Activated T-cell treated with anti-CD3 and anti-CD28 coated beads, Interleukin-2, amount 50 U/mL, for 24 hours (primary cell): ENCODE measurements at regions not wholly inside any gene's neighbourhood (a gene's known extent, or its start where the extent isn't known, plus 50 kb on each side); places are given as distances from the start of the nearest gene placed in this dataset.
"Not testable (repeated sequence)": the region's sequence is repeated elsewhere in the genome, so short reads cannot be mapped to it uniquely, and the experiment has no call there.

Experiments used
- DNase-seq: peaks from one replicate; pipeline ENCODE4 v3.0.0-alpha.2; 2020
- H3K27ac Mint-ChIP-seq: 2 replicates; pipeline ENCODE4 v1.8.0; 2020; ENCODE audit warnings: mild to moderate bottlenecking, mixed read lengths
- H3K27me3 Mint-ChIP-seq: 2 replicates; pipeline ENCODE4 v1.8.0; 2020; ENCODE audit warnings: mixed read lengths
- H3K36me3 Mint-ChIP-seq: 2 replicates; pipeline ENCODE4 v1.8.0; 2020; ENCODE audit warnings: low read depth, mixed read lengths
- H3K4me1 Mint-ChIP-seq: 2 replicates; pipeline ENCODE4 v1.8.0; 2020; ENCODE audit warnings: low read depth, mixed read lengths
- H3K4me3 Mint-ChIP-seq: 2 replicates; pipeline ENCODE4 v1.8.0; 2020; ENCODE audit warnings: mild to moderate bottlenecking, moderate library complexity, mixed read lengths
- H3K9me3 Mint-ChIP-seq: 2 replicates; pipeline ENCODE4 v1.8.0; 2020; ENCODE audit warnings: mixed read lengths

- Mint-ChIP-seq H3K27ac (no peak overlapping the region), H3K4me1 (peaks cover 15% of the 10 kb centered on the region), H3K4me3 (no peak overlapping the region), H3K27me3 (no peaks in the 10 kb centered on the region), H3K36me3 (no peaks in the 10 kb centered on the region), H3K9me3 (no peaks in the 10 kb centered on the region)
- DNase-seq, result no peak
These were observed 145.3 kb upstream of the LPP start for GRCh38 chr3:188008582-188009213.

- no peak overlapping the region for H3K27ac Mint-ChIP-seq
- no peaks in the 10 kb centered on the region for H3K9me3 Mint-ChIP-seq
These were observed 143.5 kb upstream of the LPP start for GRCh38 chr3:188010478-188010877.

GRCh38 chr3:188019727-188020126 lies 134.2 kb upstream of the LPP start:
- no peaks in the 10 kb centered on the region for H3K9me3 Mint-ChIP-seq
- no peaks in the 10 kb centered on the region for H3K36me3 Mint-ChIP-seq
- no peak overlapping the region for H3K27ac Mint-ChIP-seq
- DNase-seq, result no peak
- H3K4me1 Mint-ChIP-seq, result peaks cover 4% of the 10 kb centered on the region
- no peaks in the 10 kb centered on the region for H3K27me3 Mint-ChIP-seq
- no peak overlapping the region for H3K4me3 Mint-ChIP-seq

More at GRCh38 chr3:188010478-188010877, 143.5 kb upstream of the LPP start:
- Mint-ChIP-seq H3K4me1 (peaks cover 15% of the 10 kb centered on the region), H3K4me3 (no peak overlapping the region), H3K36me3 (no peaks in the 10 kb centered on the region), H3K27me3 (no peaks in the 10 kb centered on the region)
- no peak for DNase-seq

GRCh38 chr3:188021041-188021440 lies 132.9 kb upstream of the LPP start:
- H3K27me3 Mint-ChIP-seq, result no peaks in the 10 kb centered on the region
- DNase-seq, result no peak
- peaks cover 4% of the 10 kb centered on the region for H3K4me1 Mint-ChIP-seq
- H3K36me3 Mint-ChIP-seq, result no peaks in the 10 kb centered on the region
- H3K27ac Mint-ChIP-seq, result no peak overlapping the region
- no peaks in the 10 kb centered on the region for H3K9me3 Mint-ChIP-seq
- H3K4me3 Mint-ChIP-seq, result no peak overlapping the region

GRCh38 chr3:188021502-188022040 lies 132.4 kb upstream of the LPP start:
- no peaks in the 10 kb centered on the region for H3K27me3 Mint-ChIP-seq
- no peaks in the 10 kb centered on the region for H3K9me3 Mint-ChIP-seq
- H3K4me1 Mint-ChIP-seq, result peaks cover 4% of the 10 kb centered on the region
- no peak overlapping the region for H3K27ac Mint-ChIP-seq
- DNase-seq, result no peak
- H3K36me3 Mint-ChIP-seq, result no peaks in the 10 kb centered on the region
- H3K4me3 Mint-ChIP-seq, result no peak overlapping the region

- DNase-seq, H3K4me1 Mint-ChIP-seq, H3K27me3 Mint-ChIP-seq, H3K27ac Mint-ChIP-seq, H3K9me3 Mint-ChIP-seq, H3K36me3 Mint-ChIP-seq, H3K4me3 Mint-ChIP-seq: not testable (repeated sequence)
These were observed 131.1 kb upstream of the LPP start for GRCh38 chr3:188022902-188023301.

GRCh38 chr3:188025555-188025954 lies 128.4 kb upstream of the LPP start:
- H3K27ac Mint-ChIP-seq, result no peak overlapping the region
- no peaks in the 10 kb centered on the region for H3K9me3 Mint-ChIP-seq
- DNase-seq, result no peak
- no peaks in the 10 kb centered on the region for H3K36me3 Mint-ChIP-seq
- no peak overlapping the region for H3K4me3 Mint-ChIP-seq
- H3K27me3 Mint-ChIP-seq, result no peaks in the 10 kb centered on the region
- H3K4me1 Mint-ChIP-seq, result peaks cover 4% of the 10 kb centered on the region

- peaks cover 2% of the 10 kb centered on the region for H3K4me1 Mint-ChIP-seq
- H3K36me3 Mint-ChIP-seq, result no peaks in the 10 kb centered on the region
- no peaks in the 10 kb centered on the region for H3K27me3 Mint-ChIP-seq
- H3K4me3 Mint-ChIP-seq, result no peak overlapping the region
- no peak for DNase-seq
- no peaks in the 10 kb centered on the region for H3K9me3 Mint-ChIP-seq
- no peak overlapping the region for H3K27ac Mint-ChIP-seq
These were observed 127.6 kb upstream of the LPP start for GRCh38 chr3:188026191-188026968.

- Mint-ChIP-seq H3K27me3 (no peaks in the 10 kb centered on the region), H3K36me3 (no peaks in the 10 kb centered on the region), H3K4me1 (peaks cover 6% of the 10 kb centered on the region), H3K27ac (no peak overlapping the region), H3K4me3 (no peak overlapping the region), H3K9me3 (peaks cover 4% of the 10 kb centered on the region)
- DNase-seq, result no peak
These were observed 122.8 kb upstream of the LPP start for GRCh38 chr3:188031121-188031520.

- Mint-ChIP-seq H3K27ac (no peak overlapping the region), H3K27me3 (no peaks in the 10 kb centered on the region), H3K4me1 (peaks cover 6% of the 10 kb centered on the region), H3K4me3 (no peak overlapping the region), H3K9me3 (peaks cover 4% of the 10 kb centered on the region), H3K36me3 (no peaks in the 10 kb centered on the region)
- DNase-seq, result no peak
These were observed 119.0 kb upstream of the LPP start for GRCh38 chr3:188034989-188035388.

- Mint-ChIP-seq H3K9me3 (peaks cover 4% of the 10 kb centered on the region), H3K27me3 (no peaks in the 10 kb centered on the region), H3K4me3 (no peak overlapping the region), H3K4me1 (peaks cover 9% of the 10 kb centered on the region), H3K27ac (no peak overlapping the region), H3K36me3 (no peaks in the 10 kb centered on the region)
- no peak for DNase-seq
These were observed 117.4 kb upstream of the LPP start for GRCh38 chr3:188036375-188037194.

- no peaks in the 10 kb centered on the region for H3K27me3 Mint-ChIP-seq
- peaks cover 9% of the 10 kb centered on the region for H3K4me1 Mint-ChIP-seq
- DNase-seq, result no peak
- H3K36me3 Mint-ChIP-seq, result no peaks in the 10 kb centered on the region
- no peak overlapping the region for H3K4me3 Mint-ChIP-seq
- peaks cover 4% of the 10 kb centered on the region for H3K9me3 Mint-ChIP-seq
- no peak overlapping the region for H3K27ac Mint-ChIP-seq
These were observed 116.7 kb upstream of the LPP start for GRCh38 chr3:188037195-188037718.

- H3K27me3 Mint-ChIP-seq, result no peaks in the 10 kb centered on the region
- no peak for DNase-seq
- no peak overlapping the region for H3K4me3 Mint-ChIP-seq
- peaks cover 4% of the 10 kb centered on the region for H3K9me3 Mint-ChIP-seq
- H3K27ac Mint-ChIP-seq, result no peak overlapping the region
- H3K4me1 Mint-ChIP-seq, result peaks cover 9% of the 10 kb centered on the region
- H3K36me3 Mint-ChIP-seq, result no peaks in the 10 kb centered on the region
These were observed 115.9 kb upstream of the LPP start for GRCh38 chr3:188037965-188038581.

GRCh38 chr3:188041193-188041592 lies 112.8 kb upstream of the LPP start:
- Mint-ChIP-seq H3K27ac (no peak overlapping the region), H3K36me3 (no peaks in the 10 kb centered on the region), H3K4me1 (peaks cover 8% of the 10 kb centered on the region), H3K9me3 (no peaks in the 10 kb centered on the region), H3K27me3 (no peaks in the 10 kb centered on the region), H3K4me3 (no peak overlapping the region)
- no peak for DNase-seq
